HG03457 (cell line): ENCODE measurements at regions not wholly inside any gene's neighbourhood (a gene's known extent, or its start where the extent isn't known, plus 50 kb on each side); places are given as distances from the start of the nearest gene placed in this dataset.

ENCODE experiments used
- ATAC-seq: cut with Tn5 transposase; IDR thresholded peaks from one replicate; pipeline ENCODE4 v1.9.1; 2021; ENCODE audit warnings: moderate number of reproducible peaks; ENCODE audit not compliant: unreplicated experiment

- ATAC-seq = no peak
Observed at GRCh38 chr4:187215438-187215837, 491.8 kb upstream of the FAT1 start.

GRCh38 chr4:187218705-187219245 lies 495.1 kb upstream of the FAT1 start:
- no peak for ATAC-seq

GRCh38 chr4:187224560-187224959 lies 500.9 kb upstream of the FAT1 start:
- no peak for ATAC-seq

GRCh38 chr4:187227907-187228704 lies 504.4 kb upstream of the FAT1 start:
- no peak for ATAC-seq

DNA sequence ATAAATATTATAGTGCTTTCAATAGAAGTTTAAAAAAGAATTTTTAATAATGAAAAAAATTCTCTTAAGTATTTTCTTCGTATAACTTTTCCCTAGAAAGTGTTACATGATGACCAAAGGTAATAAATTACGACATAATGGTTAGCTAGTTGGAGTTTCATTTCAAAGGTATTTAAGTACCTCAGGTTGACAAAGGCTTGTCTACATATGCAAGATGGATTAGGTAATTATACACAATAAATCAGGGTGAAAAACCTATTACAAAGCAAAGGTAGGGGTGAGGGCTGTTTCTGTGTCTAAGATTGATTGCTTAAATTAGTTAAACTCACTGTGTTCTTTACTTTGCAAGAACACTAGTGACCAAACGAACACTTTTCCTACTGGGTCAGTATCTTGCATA lies 508.5 kb upstream of the FAT1 start:
- no peak for ATAC-seq

DNA sequence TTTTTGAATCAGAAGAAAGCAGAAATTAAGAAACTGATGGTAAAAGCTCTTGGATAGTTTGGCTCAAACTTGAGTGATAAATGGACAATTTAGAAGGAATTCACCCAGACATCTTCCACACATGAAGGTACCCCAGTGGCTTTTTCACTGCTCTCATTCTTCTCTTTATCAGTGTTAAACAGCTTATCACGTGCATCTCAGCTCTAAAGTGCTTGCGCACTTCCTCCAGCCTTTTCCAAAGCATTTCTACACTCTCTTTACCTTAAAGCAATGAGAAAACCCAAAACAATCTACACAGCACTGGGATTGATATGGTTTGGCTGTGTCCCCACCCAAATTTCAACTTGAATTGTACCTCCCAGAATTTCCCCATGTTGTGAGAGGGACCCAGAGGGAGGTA lies 509.1 kb upstream of the FAT1 start:
- ATAC-seq = no peak

- no peak for ATAC-seq
Observed at GRCh38 chr4:187235456-187236170, 512.0 kb upstream of the FAT1 start.

GRCh38 chr4:187236209-187236890 lies 512.7 kb upstream of the FAT1 start:
- ATAC-seq = no peak

DNA sequence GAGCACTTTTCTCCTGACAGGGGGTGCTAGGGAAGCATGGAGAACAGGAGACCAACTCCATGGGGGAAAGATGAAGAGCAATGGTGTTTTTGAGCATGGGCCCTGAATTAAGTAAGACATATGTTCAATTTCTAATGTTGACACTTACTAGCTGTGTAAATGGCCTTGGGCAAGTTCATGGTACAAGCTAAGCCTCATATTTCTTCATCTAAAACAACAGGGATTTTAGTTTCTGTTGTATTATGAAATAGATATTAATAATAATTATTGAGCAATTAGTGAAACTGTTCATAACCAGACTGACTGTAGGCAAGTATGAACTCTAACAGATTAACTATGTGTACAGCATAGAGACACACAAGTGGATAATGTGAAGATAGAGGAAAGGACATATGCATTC lies 515.0 kb upstream of the FAT1 start:
- ATAC-seq = no peak

DNA sequence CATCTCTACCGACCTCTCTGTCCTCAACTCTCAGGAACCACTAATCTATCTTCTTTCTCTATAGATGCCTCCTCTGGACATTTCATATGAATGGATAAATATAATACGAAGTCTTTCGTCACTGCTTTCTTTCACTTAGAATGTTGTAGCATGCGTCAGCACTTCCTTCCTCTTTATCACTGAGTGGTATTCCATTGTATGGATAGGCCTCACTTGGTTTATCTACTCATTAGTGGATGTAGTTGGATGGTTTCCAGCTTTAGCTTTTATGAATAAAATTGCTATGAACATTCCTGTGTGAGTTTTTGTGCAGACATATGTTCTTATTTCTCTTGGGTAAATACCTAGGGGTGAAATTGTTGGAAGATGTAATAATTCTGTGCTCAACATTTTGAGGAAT lies 528.2 kb upstream of the FAT1 start:
- no peak for ATAC-seq

GRCh38 chr4:187256897-187257296 lies 533.2 kb upstream of the FAT1 start:
- no peak for ATAC-seq

GRCh38 chr4:187258651-187259401 lies 535.2 kb upstream of the FAT1 start:
- ATAC-seq = no peak

DNA sequence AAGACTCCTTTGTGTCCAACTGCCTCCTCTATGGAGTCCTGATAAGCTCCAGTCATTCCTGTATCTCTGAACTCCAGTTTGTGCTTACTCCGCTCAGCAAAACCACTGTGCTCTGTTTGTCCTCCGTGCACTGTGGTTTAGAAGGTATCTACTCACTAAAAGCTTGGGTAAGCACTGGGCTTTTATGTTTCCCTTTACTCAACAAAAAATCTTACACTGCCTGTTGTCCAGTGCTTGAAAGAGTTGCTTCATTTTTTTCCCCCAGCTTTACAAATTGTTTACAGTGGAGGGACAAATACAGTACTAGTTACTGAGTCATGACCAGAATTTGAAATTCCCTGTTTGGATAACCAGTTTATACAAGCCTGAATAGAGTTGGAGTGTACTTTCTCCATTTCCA lies 545.3 kb upstream of the FAT1 start:
- ATAC-seq = no peak

GRCh38 chr4:187270154-187270553 lies 546.5 kb upstream of the FAT1 start:
- no peak for ATAC-seq

DNA sequence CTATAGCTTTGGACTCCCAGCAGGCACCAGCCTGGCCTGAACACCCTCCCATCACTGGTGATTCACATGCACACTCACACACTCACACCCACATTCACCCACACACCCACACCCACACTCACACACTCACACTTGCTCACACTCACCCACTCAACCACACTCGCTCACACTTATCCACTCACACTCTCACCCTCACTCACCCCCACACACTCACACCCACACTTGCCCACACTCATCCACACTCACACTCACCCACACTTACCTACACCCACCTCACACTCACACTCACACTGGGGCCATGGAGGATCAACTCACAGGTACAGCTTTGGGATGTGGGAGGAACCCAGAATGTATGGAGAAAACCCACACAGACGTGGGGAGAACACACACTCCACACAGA lies 548.2 kb upstream of the FAT1 start:
- no peak for ATAC-seq

- ATAC-seq = no peak
Observed at GRCh38 chr4:187274153-187274552, 550.5 kb upstream of the FAT1 start.

DNA sequence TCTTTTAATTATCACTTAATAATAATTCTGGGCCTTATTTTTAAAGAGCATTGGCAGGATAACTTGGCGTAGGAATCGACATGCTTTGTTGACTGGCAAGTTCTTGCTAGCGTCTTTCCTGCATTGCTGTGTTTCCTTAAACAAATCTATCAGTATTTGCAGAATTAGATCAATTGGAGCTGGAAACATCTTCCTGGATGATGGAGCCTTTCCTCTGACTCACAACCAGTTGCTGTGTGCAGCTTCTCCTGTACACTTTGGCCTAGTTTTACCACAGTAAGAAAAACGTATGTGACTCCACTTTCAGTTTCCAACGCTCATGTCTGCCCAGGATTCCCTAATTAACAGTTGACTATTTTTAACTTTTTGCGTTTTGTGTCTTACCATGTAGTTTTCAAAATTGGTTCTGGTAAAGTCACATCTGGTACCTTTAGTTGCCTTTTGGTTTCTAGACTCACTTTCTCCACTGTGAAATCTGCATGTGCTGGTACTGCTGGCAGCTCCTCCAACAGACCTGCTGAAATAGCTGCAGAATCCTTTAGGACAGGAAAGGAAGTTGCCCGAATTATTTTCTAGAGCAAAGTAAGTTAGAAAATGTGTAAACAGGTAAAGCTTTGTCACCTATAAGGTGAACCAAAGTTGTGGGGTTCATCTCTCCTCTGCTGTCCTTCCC lies 553.2 kb upstream of the FAT1 start:
- ATAC-seq = no peak

GRCh38 chr4:187283201-187283955 lies 559.7 kb upstream of the FAT1 start:
- no peak for ATAC-seq

- no peak for ATAC-seq
Observed at GRCh38 chr4:187286525-187286924, 562.9 kb upstream of the FAT1 start.

GRCh38 chr4:187289371-187289770 lies 565.7 kb upstream of the FAT1 start:
- no peak for ATAC-seq
